Frontal cortex (tissue), 3 donors: ENCODE measurements at regions not wholly inside any gene's neighbourhood (a gene's known extent, or its start where the extent isn't known, plus 50 kb on each side); places are given as distances from the start of the nearest gene placed in this dataset.

Experiments used
- DNase-seq, 2 donors: peaks; one replicate each; pipeline ENCODE4 v3.0.0; 2012; ENCODE audit warnings: low spot score in 2 of 2
- FAIRE-seq: peaks from 2 replicates; lab custom pipeline; 2012; peaks lifted over from hg19 to GRCh38; lab: Jason Lieb, UNC
- donor health status: control.
- donor health status: control.
- donor health status: control.

DNA sequence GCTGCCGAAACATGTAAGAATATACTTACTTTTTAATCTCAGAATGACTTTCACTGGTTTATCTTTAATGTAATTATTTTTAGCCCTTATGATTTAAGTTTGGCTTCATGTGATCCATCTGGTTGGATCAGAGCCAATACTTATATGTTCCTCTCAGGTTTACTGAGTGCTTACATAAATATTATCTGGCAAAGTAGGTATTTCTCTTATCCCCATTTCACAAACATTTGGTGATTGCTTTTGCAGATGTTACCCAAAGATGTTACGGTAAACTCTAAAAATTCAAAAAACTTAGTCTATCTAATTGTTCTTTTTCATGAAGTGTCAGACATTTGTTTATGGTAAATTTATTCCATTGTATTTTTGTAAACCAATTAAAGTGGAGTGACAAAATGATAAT is 115.0 kb upstream of the TLL1 start:
- no peak for DNase-seq
- no peak for FAIRE-seq

GRCh38 chr4:165760182-165760581 is 112.9 kb upstream of the TLL1 start:
- no peak for FAIRE-seq

GRCh38 chr4:165761963-165762362 is 111.1 kb upstream of the TLL1 start:
- DNase-seq (no peak), FAIRE-seq (no peak)

More at GRCh38 chr4:165760182-165760581, 112.9 kb upstream of the TLL1 start:
- DNase-seq, result no peak

GRCh38 chr4:165763640-165764039 is 109.4 kb upstream of the TLL1 start:
- no peak for FAIRE-seq
- no peak for DNase-seq

DNA sequence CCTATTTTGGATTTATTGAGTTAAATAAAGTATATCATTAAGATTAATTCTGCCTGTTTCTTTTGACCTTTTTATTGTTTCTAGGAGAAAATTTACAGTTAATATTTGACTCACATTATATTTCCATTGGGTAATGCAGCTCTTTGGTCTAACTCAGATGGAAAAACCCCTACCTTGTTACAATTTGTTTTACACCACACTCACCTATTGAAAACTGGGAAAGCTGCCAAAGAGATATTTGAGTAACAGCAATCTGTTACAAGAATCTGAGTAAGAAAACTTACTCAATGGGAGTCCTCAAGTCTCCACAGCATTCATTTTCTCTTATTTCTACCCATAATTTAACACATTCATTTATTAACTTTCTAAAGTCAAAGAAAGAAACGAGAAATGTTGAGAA is 108.0 kb upstream of the TLL1 start:
- FAIRE-seq (no peak), DNase-seq (no peak)

- FAIRE-seq (no peak), DNase-seq (no peak)
Measured at GRCh38 chr4:165766018-165766417, 107.0 kb upstream of the TLL1 start.

DNA sequence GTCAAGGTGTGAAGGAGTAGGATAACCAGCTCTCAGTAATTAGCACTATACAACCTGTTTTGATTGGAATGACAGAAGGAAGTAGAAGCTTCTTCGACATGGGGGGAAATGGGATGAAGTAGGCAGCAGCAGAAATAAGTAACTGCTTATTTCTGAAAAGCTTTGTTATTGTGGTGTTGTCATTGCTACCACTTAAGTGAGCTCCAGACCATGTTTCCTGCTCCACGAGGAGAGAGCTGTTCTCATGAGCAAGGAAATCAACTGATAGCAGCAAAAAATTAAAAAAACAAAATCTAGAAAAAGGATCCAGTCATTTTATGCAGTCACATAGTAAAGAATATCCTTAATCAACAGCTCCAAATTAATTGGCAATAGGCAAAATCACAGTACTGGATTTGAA is 106.1 kb upstream of the TLL1 start:
- no peak for DNase-seq
- no peak for FAIRE-seq

DNA sequence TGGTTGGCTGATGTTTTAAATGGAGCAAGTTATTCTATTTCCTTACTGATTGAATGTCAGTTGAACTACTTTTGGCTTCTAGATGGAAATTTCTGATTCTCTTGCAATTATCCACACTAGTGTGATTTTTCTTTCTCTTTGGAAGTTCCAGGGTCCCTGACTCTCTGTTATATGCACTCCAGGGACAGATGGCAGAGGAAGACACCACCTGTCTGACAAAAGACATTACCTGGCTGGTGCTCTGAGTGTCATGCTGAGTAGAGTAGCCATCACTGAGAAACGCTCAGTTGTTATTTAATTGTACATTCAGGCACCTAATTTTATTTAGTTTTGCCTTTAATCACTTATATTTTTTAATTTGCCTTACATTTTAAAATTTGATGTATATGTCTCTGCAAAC is 105.4 kb upstream of the TLL1 start:
- FAIRE-seq (no peak), DNase-seq (no peak)

- DNase-seq, result no peak
- FAIRE-seq, result no peak
Measured at GRCh38 chr4:165768281-165768680, 104.8 kb upstream of the TLL1 start.

DNA sequence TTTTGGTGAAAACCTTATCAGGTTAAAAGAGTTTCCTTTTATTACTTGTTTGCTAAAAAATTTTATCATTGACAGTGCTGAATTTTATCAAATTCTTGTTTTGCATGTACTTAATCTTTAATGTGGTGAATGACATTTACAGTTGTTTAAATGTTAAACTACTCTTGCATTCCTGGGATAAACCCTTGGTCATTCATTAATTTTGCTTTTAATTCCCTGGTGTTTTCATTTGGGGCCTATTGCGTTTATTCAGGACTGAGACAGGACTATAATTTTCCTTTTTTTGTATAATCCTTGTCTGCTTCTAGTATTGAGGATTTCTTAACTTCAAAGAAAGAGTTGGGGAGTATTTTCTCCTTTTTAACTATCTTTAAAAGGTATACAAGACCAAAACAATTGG is 98.7 kb upstream of the TLL1 start:
- DNase-seq (no peak), FAIRE-seq (no peak)

GRCh38 chr4:165779950-165780670 is 92.9 kb upstream of the TLL1 start:
- no peak for FAIRE-seq
- DNase-seq, result no peak

- no peak for FAIRE-seq
- no peak for DNase-seq
Measured at GRCh38 chr4:165780735-165781134, 92.3 kb upstream of the TLL1 start.

DNA sequence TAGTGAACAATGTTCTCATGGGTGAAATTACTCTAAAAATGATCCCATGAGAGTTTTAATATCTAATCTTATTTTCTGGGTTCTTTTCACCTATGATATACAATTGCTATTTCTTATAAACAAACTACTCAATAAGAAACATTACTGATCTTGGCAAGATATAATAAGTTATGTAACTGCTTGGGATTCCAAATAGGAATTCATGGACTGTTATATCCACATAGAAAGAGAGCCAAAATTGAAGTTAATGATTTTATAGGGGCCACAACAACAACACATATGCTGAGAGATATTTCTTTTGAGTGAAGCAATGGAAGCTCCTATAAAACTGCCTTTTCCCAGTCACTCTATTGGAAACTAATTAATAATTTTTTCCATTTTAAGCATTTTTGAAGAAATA is 90.4 kb upstream of the TLL1 start:
- DNase-seq, result no peak
- FAIRE-seq, result no peak

DNA sequence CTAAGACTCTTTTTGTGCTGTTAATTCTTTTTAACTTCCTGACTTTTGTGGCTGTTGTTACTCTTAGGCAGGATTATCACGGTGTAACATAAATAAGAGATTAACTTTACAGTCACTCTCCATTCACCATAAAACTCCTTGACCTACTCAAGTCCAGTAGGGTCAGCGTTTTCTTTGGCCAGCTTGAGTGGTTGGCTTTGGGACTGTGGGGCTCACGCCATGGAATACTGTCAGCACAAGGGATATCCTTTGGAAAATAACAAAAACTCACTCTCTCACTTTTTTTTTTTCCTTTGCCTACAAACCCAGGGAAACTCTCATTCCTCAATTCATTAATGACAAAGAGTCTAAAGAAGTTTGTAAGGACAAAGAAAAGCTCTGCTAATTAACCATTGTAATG is 89.4 kb upstream of the TLL1 start:
- no peak for FAIRE-seq
- no peak for DNase-seq

- DNase-seq, result no peak
- no peak for FAIRE-seq
Measured at GRCh38 chr4:165784672-165785071, 88.4 kb upstream of the TLL1 start.

DNA sequence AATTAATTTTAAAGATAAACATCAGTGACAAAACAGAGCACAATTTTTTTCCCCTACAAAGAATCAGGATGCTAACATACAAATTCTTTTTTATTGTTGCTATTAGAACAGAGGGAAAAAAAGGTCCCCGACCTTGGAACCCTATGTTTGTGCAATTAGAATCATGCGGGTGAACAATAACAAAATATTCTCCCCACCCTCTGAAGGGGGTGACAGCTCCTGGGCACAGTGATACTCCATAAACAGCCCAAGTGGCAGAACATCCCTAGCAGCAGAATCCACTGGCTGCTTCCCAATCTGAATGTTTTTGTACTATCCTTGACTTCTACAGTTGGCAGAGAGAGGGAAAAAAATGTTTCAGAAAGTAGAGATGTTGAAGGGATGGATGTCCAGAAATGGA is 87.7 kb upstream of the TLL1 start:
- FAIRE-seq, result no peak
- no peak for DNase-seq

GRCh38 chr4:165787516-165788274 is 85.3 kb upstream of the TLL1 start:
- DNase-seq (no peak), FAIRE-seq (no peak)

DNA sequence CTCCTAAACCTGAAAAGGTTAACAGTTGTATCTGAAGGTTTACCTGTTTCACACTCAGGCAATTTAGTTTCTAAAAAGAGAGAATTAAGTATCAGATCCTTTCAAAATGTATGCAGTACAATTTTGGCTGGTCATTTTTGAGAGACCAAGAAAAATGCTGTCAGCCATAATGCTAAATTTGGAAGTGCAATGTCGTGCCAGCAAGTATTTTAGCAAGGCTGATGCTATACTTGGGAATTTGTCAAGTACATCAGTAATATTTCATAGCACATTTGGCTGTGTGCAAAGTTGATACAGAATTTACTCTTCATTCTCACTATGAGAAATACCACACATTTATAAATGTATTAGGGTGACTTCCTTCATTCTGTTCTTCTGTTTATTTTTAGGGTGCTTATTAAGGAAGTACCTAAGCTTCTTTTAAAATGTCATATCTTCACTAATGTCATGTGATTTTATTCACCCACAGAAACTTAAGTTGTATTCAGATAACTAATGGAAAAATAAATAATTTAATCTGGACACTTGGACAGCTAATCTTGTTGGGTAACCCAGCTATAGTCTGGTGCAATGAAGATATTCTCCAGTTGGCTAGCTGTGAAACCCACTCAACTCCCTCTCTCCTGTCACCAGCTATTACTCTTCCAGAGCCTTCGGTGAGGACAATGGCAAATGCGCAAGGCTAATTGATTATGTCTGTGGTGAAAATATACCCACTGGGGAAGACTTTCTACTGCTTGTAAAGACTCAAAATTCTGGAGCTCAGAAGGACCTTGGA is 84.2 kb upstream of the TLL1 start:
- no peak for DNase-seq

DNA sequence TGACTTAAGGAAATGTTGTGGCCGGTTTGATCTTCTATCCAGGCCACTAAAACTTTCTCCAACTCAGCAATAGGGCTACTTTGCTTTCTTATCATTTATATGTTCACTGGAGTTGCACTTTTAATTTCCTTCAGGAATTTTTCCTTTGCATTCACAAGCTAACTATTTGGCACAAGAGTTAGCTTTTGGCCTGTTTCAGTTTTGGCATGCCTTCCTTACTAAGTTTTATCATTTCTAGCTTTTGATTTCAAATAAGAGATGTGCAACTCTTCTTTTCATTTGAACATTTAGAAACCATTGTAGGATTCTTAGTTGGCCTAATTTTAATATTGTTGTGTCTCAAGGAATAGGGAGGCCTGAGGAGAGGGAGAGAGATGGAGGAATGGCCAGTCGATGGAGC is 79.8 kb upstream of the TLL1 start:
- no peak for FAIRE-seq

More for the DNA sequence above, 84.2 kb upstream of the TLL1 start:
- FAIRE-seq, result no peak

DNA sequence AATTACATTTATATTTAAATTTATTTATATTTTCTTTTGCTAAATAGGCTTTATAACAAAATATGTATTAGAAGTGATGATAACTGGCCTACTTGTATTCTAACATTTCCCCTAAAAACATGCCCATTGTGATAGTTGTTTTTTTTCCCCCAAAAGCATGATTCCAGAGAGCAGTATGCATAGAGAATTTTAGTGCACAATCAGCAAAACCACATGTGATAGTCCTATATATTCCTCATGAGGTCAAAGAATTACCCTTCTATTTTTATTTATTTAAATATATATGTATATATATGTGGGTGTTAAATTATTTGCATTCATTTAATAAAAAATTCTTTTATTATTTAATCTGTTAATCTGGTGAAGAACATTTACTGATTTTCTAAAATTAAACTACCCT is 78.2 kb upstream of the TLL1 start:
- FAIRE-seq (no peak), DNase-seq (no peak)

More for the DNA sequence above, 79.8 kb upstream of the TLL1 start:
- no peak for DNase-seq

DNA sequence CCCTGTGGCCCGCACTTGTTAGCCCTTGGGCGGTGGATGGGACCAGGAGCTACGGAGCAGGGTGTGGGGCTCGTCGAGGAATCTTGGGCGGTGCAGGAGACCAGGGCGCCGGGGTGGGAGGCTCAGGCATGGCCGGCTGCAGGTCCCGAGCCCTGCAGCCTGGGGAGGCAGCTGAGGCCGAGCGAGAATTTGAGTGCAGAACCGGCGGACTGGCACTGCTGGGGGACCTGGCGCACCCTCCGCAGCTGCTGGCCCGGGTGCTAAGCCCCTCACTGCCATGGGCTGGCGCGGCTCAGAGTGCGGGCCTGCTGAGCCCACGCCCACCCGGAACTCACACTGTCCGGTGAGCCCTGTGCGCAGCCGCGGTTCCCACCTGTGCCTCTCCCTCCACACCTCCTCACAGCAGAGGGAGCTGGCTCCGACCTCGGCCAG is 73.6 kb upstream of the TLL1 start:
- DNase-seq, result no peak
- no peak for FAIRE-seq
